Choroid plexus epithelial cell (primary cell): ENCODE measurements at regions not wholly inside any gene's neighbourhood (a gene's known extent, or its start where the extent isn't known, plus 50 kb on each side); places are given as distances from the start of the nearest gene placed in this dataset.
A peak's percentile ranks its signal among the peaks of the same experiment; 100 is the strongest.
"Not testable (repeated sequence)": the region's sequence is repeated elsewhere in the genome, so short reads cannot be mapped to it uniquely, and the experiment has no call there.

ENCODE experiments used
- DNase-seq: peaks from one replicate; pipeline ENCODE4 v3.0.0-alpha.2; 2010; ENCODE audit warnings: low read depth
- H3K4me3 ChIP-seq: 2 replicates; pipeline ENCODE4 v1.5.1; 2011; ENCODE audit warnings: low read depth, mild to moderate bottlenecking, control low read depth, low read length, moderate library complexity
- TF ChIP-seq, protein P1 (sequence below): conservative IDR thresholded peaks from 2 replicates; pipeline ENCODE4 v1.5.1; 2011; ENCODE audit warnings: low read depth, mild to moderate bottlenecking, control low read depth, inconsistent platforms, low read length, moderate library complexity

DNA sequence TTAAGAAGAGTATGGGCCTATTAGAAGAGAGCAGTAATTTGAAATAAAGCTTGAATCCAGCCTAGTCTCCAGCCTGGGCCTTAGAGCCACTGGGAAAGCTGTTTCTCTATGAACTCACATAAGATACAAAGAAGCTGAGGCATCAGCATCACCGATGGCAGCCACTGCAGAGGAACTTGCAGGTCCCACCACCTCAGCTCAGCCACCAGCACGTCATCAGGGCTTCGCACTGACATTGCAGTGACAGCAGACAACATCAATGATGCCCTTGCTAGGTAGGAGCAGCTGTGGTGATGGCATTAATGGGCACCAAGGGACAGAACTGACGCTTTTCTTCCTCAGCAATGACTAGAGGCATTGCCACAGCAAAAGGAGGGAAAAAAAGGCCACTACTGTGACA is 67.7 kb upstream of the CDC42EP3 start:
- TF ChIP-seq, protein P1, sequence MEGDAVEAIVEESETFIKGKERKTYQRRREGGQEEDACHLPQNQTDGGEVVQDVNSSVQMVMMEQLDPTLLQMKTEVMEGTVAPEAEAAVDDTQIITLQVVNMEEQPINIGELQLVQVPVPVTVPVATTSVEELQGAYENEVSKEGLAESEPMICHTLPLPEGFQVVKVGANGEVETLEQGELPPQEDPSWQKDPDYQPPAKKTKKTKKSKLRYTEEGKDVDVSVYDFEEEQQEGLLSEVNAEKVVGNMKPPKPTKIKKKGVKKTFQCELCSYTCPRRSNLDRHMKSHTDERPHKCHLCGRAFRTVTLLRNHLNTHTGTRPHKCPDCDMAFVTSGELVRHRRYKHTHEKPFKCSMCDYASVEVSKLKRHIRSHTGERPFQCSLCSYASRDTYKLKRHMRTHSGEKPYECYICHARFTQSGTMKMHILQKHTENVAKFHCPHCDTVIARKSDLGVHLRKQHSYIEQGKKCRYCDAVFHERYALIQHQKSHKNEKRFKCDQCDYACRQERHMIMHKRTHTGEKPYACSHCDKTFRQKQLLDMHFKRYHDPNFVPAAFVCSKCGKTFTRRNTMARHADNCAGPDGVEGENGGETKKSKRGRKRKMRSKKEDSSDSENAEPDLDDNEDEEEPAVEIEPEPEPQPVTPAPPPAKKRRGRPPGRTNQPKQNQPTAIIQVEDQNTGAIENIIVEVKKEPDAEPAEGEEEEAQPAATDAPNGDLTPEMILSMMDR, result no peak
- DNase-seq, result no peak
- H3K4me3 ChIP-seq, result no peak overlapping the region

DNA sequence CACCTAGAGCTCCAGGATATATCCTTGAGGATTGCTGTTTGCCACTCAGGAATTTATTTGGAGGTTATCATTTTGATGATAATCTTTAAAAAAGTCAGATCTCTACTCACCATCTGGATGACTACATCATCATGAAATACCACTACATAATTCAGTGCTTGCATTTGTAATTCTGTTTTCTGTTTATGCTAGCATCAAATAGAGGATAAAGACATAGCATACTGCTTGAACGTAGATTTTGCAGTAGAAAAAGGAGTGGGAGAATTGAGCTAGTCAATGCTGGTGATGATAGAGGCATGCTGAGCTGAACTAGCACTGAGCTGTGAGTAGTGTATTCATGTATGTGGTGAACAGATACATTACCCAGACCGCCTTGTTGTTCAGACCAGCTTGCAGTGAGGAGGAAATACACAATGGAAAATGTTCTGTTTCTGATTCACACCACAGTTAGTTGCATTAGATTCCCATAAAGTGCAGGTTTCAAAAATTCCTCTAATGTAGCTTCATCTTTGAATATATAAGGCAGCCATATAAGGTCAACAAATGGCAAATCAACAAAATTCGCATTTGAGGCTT is 68.8 kb upstream of the CDC42EP3 start:
- no peak overlapping the region for H3K4me3 ChIP-seq
- TF ChIP-seq, protein P1, result no peak
- DNase-seq, result peak; percentile 42

DNA sequence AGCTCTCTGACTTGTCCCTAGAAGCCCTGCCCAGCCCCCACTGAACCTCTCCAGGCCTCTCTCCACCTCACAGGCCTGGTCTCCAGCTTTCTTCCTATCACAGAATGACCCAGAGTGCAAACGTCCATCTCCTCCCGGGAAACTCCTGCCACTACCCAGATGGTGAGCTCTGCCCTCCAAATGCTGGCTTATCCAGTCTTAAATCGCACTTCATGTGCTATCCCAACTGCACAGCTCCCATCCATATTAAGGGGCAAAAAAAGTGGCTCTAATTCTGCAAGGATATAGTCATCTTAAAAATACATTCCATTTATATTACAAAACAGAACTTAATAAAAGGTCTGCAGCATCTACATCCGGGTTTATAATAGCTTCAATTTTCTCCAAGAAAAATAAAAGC is 70.8 kb upstream of the CDC42EP3 start:
- TF ChIP-seq, protein P1, result no peak

DNA sequence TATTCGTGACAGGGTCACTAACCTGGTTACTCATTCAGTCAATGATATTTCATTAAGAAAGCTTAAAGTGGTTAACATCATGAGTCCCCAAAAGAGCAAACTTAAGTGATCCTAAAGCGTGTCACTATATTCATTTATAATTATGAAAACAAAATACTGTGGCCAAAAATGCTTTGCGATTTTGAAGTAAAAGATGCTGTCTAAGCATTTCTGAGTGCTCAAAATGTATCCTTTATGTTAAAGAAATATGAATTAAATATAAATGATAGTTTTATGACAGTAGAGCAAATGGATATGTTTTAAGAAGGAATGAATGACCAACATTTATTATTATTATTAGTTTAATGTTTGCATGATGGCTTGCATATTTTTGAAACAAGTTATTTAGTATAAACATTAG is 72.6 kb upstream of the CDC42EP3 start:
- DNase-seq, result no peak
- TF ChIP-seq, protein P1, result no peak
- H3K4me3 ChIP-seq, result no peak overlapping the region

More for the DNA sequence above, 70.8 kb upstream of the CDC42EP3 start:
- peak; percentile 29 for DNase-seq
- H3K4me3 ChIP-seq, result no peak overlapping the region

GRCh38 chr2:37744961-37745360 is 73.5 kb upstream of the CDC42EP3 start:
- not testable (repeated sequence) for DNase-seq, H3K4me3 ChIP-seq

- not testable (repeated sequence) for DNase-seq, H3K4me3 ChIP-seq
Measured at GRCh38 chr2:37746011-37746410, 74.6 kb upstream of the CDC42EP3 start.

- DNase-seq, result no peak
- no peak overlapping the region for H3K4me3 ChIP-seq
- TF ChIP-seq, protein P1, result no peak
Measured at GRCh38 chr2:37746883-37747282, 75.4 kb upstream of the CDC42EP3 start.

DNA sequence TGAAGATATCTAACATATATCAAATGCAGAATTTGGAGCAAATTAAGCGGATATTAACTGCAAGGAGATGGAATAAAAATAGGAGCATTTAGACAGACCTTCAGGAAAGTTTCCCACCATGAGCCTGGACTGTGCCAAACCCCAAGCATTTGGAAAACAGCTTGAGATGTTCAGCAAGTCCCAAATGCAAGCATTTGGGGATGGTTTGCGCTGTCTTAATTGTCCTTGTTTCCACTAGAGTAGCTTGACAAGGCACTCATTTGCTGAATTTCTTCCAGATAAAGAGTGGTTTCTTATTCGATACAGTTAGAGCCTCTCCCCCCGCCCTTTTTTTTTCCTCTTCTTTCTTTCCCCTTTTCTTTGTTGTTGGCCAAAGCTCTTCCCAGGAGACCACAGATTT is 77.1 kb upstream of the CDC42EP3 start:
- no peak overlapping the region for H3K4me3 ChIP-seq
- TF ChIP-seq, protein P1, result no peak
- DNase-seq, result no peak

- DNase-seq, result not testable (repeated sequence)
Measured at GRCh38 chr2:37750286-37750685, 78.8 kb upstream of the CDC42EP3 start.

More at GRCh38 chr2:37750286-37750685, 78.8 kb upstream of the CDC42EP3 start:
- not testable (repeated sequence) for H3K4me3 ChIP-seq
